A549 (cell line): ENCODE measurements at regions not wholly inside any gene's neighbourhood (a gene's known extent, or its start where the extent isn't known, plus 50 kb on each side); places are given as distances from the start of the nearest gene placed in this dataset.

Source experiments
- ESRRA ChIP-seq: fragments of 150-350 bp; IDR thresholded peaks from 2 replicates; pipeline ENCODE4 v1.6.1; 2014; ENCODE audit warnings: mild to moderate bottlenecking, low read length, borderline replicate concordance
- MAZ ChIP-seq: fragments of 150-350 bp; IDR thresholded peaks from 2 replicates; pipeline ENCODE4 v1.6.1; 2014; ENCODE audit warnings: antibody characterized with exemption, low read depth, low read length, borderline replicate concordance
- MYC ChIP-seq: IDR thresholded peaks from 2 replicates; pipeline ENCODE4 v1.6.1; 2012; ENCODE audit warnings: mild to moderate bottlenecking, inconsistent platforms, low read length, improper control_type of control experiment, borderline replicate concordance
- TF ChIP-seq, protein P1 (sequence below): fragments of >200 bp; sonication (Bioruptor Twin); formaldehyde crosslinking; IDR thresholded peaks from 3 replicates; pipeline ENCODE4 v1.5.1; 2016
- TF ChIP-seq, protein P2 (sequence below): fragments of 150-350 bp; IDR thresholded peaks from 2 replicates; pipeline ENCODE4 v1.6.1; 2014; ENCODE audit warnings: low read depth, mild to moderate bottlenecking, low read length

DNA sequence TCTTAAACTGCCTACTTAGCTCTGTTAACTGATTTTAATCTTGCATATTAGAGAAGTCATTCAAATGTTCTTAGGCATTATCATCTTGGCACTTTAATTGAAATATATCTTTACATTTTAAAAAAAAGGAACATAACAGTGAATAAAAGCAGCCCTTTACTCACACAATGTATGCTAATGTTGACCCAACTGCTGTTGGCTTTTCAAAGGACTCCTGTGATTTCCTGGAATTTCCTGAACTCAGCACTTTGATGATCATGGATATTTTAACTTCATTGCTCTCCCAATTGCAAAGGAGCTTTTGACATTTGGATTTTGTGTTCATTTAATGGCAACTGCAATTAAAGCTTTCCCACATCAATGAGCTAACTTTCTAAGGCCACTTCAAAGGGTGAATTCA lies 1230.3 kb downstream of the DIAPH3 start:
- TF ChIP-seq, protein P1, sequence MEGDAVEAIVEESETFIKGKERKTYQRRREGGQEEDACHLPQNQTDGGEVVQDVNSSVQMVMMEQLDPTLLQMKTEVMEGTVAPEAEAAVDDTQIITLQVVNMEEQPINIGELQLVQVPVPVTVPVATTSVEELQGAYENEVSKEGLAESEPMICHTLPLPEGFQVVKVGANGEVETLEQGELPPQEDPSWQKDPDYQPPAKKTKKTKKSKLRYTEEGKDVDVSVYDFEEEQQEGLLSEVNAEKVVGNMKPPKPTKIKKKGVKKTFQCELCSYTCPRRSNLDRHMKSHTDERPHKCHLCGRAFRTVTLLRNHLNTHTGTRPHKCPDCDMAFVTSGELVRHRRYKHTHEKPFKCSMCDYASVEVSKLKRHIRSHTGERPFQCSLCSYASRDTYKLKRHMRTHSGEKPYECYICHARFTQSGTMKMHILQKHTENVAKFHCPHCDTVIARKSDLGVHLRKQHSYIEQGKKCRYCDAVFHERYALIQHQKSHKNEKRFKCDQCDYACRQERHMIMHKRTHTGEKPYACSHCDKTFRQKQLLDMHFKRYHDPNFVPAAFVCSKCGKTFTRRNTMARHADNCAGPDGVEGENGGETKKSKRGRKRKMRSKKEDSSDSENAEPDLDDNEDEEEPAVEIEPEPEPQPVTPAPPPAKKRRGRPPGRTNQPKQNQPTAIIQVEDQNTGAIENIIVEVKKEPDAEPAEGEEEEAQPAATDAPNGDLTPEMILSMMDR = no peak
- TF ChIP-seq, protein P2, sequence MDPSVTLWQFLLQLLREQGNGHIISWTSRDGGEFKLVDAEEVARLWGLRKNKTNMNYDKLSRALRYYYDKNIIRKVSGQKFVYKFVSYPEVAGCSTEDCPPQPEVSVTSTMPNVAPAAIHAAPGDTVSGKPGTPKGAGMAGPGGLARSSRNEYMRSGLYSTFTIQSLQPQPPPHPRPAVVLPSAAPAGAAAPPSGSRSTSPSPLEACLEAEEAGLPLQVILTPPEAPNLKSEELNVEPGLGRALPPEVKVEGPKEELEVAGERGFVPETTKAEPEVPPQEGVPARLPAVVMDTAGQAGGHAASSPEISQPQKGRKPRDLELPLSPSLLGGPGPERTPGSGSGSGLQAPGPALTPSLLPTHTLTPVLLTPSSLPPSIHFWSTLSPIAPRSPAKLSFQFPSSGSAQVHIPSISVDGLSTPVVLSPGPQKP = no peak
- no peak for TF ChIP-seq MAZ
- TF ChIP-seq MYC = no peak
- TF ChIP-seq ESRRA = no peak
